KOPT-K1 (cell line): ENCODE measurements at regions not wholly inside any gene's neighbourhood (a gene's known extent, or its start where the extent isn't known, plus 50 kb on each side); places are given as distances from the start of the nearest gene placed in this dataset.

Source experiments
- H3K27ac ChIP-seq: fragments of 200-600 bp; sonication (generic); 2 replicates; pipeline ENCODE4 v1.5.1; 2016; ENCODE audit warnings: antibody characterized with exemption, mild to moderate bottlenecking, low read depth, low read length; ENCODE audit not compliant: poor library complexity, severe bottlenecking
- H3K36me3 ChIP-seq: fragments of 200-600 bp; sonication (generic); 2 replicates; pipeline ENCODE4 v1.5.1; 2017; ENCODE audit warnings: antibody characterized with exemption, mild to moderate bottlenecking, low read length, moderate library complexity; ENCODE audit not compliant: insufficient read depth
- H3K9me3 ChIP-seq: fragments of 200-600 bp; sonication (generic); 2 replicates; pipeline ENCODE4 v1.5.1; 2017; ENCODE audit warnings: antibody characterized with exemption, low read length, mild to moderate bottlenecking; ENCODE audit not compliant: insufficient read depth, poor library complexity, severe bottlenecking

- no peak overlapping the region for H3K27ac ChIP-seq
- no peaks in the 10 kb centered on the region for H3K9me3 ChIP-seq
- no peaks in the 10 kb centered on the region for H3K36me3 ChIP-seq
These were observed 166.0 kb upstream of the GPR26 start for GRCh38 chr10:123500110-123500509.

DNA sequence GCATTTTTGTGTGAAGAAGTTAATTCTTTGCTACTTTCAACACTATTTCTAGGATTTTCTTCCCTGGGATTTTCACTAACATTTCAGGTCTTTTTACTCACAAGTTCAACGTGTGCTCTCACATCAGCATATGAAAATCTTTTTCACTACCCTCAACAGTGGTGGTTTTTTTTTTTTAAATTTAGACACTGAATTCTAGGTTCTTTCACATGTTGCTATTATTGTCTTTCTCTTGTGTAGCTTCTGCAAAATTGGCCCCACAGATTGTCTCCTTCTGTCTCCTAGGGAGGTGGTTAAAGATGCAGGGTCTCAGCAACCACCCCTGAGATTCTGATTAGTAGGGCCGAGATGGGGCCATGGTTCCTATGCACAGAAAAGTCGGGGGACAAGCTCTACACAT, 165.0 kb upstream of the GPR26 start:
- no peak overlapping the region for H3K27ac ChIP-seq
- H3K9me3 ChIP-seq = no peaks in the 10 kb centered on the region
- H3K36me3 ChIP-seq = no peaks in the 10 kb centered on the region

DNA sequence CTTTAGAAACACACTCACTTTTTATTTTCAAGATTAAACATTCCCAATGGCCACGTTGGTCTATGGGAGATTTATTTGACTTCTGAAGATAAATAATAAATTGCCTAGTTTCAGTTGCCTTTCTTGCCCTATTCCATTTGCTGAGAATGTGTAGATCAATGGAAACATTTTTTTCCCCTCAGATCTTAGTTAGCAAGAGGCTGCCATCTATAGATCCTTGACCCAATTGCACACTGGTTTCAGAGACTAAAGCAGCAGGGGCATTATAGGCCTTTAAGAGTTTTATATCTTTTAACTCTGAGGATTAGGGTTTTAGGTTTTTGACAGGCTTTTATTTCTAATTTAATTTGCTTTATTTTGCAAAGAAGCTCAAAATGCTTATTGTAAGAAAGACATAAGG, 163.2 kb upstream of the GPR26 start:
- Histone ChIP-seq H3K36me3 (no peaks in the 10 kb centered on the region), H3K27ac (no peak overlapping the region), H3K9me3 (no peaks in the 10 kb centered on the region)

- no peak overlapping the region for H3K27ac ChIP-seq
These were observed 159.7 kb upstream of the GPR26 start for GRCh38 chr10:123506455-123506854.

DNA sequence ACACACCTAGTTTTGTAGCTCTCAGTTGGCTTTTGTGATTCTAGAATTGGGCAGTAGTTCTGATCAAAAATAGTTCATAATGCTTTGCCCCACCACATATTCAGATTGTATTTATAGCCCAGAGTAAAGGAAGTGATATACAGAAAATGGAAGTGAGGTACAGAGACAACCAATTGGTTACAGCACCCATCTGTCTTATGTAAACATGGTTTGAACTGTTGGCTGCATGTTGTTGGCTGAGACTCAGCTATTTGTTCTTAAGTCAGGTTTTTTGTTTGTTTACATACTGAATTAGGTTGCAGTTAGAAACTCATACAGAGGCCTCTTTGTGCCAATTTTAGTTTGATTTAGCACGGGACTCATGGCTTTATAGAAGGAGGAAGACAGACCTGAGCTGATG, 158.9 kb upstream of the GPR26 start:
- Histone ChIP-seq H3K27ac (no peak overlapping the region), H3K9me3 (no peaks in the 10 kb centered on the region), H3K36me3 (no peaks in the 10 kb centered on the region)

More at GRCh38 chr10:123506455-123506854, 159.7 kb upstream of the GPR26 start:
- Histone ChIP-seq H3K36me3 (no peaks in the 10 kb centered on the region), H3K9me3 (no peaks in the 10 kb centered on the region)

DNA sequence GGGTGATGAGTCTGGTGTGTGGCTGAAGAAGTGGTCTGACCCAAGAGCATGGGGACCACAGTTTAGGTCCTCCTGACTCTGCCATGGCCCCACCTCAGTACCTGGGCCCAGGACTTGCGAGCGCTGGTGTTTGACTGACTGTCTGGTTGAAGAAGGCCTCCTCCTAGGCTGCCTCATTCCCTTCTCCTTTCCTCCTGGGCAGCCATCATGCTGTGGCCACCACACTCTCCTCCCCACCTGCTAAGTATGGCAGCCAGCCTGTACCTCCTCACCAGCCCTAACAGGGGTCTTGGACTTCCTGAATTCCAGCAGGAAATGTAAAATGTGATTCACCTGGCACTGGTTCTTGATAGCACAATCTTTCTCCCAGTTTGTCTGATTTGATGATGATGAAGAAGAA, 156.8 kb upstream of the GPR26 start:
- Histone ChIP-seq H3K9me3 (no peaks in the 10 kb centered on the region), H3K27ac (no peak overlapping the region), H3K36me3 (no peaks in the 10 kb centered on the region)

GRCh38 chr10:123512901-123513775, 153.0 kb upstream of the GPR26 start:
- no peaks in the 10 kb centered on the region for H3K36me3 ChIP-seq
- H3K27ac ChIP-seq = no peak overlapping the region

DNA sequence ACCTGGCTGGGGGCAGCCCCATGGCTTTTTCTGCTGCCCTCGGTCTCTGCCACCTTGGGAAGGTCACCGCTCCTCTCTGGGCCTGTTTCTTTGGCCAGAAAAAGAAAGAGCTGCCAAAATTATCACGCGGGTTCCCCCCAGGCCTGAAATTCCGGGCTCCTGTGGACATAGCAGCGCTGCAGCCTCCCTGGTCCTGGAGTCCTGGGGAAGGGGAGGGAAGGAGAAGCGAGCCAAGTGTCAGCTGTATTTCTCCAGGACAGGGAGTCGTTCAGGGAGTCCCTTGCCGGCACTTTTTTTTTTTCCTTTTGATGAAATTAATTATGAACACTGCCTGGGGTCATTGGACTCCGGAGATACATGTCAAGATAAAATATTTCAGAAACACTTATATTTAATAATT, 152.3 kb upstream of the GPR26 start:
- no peaks in the 10 kb centered on the region for H3K9me3 ChIP-seq
- H3K36me3 ChIP-seq = no peaks in the 10 kb centered on the region
- H3K27ac ChIP-seq = no peak overlapping the region

More at GRCh38 chr10:123512901-123513775, 153.0 kb upstream of the GPR26 start:
- no peaks in the 10 kb centered on the region for H3K9me3 ChIP-seq

GRCh38 chr10:123514996-123515395, 151.2 kb upstream of the GPR26 start:
- Histone ChIP-seq H3K36me3 (no peaks in the 10 kb centered on the region), H3K9me3 (no peaks in the 10 kb centered on the region), H3K27ac (no peak overlapping the region)

GRCh38 chr10:123515661-123516060, 150.5 kb upstream of the GPR26 start:
- Histone ChIP-seq H3K27ac (no peak overlapping the region), H3K9me3 (no peaks in the 10 kb centered on the region), H3K36me3 (no peaks in the 10 kb centered on the region)

GRCh38 chr10:123516291-123516690, 149.9 kb upstream of the GPR26 start:
- Histone ChIP-seq H3K36me3 (no peaks in the 10 kb centered on the region), H3K9me3 (no peaks in the 10 kb centered on the region), H3K27ac (no peak overlapping the region)

GRCh38 chr10:123517426-123517825, 148.7 kb upstream of the GPR26 start:
- Histone ChIP-seq H3K9me3 (no peaks in the 10 kb centered on the region), H3K36me3 (no peaks in the 10 kb centered on the region), H3K27ac (no peak overlapping the region)

DNA sequence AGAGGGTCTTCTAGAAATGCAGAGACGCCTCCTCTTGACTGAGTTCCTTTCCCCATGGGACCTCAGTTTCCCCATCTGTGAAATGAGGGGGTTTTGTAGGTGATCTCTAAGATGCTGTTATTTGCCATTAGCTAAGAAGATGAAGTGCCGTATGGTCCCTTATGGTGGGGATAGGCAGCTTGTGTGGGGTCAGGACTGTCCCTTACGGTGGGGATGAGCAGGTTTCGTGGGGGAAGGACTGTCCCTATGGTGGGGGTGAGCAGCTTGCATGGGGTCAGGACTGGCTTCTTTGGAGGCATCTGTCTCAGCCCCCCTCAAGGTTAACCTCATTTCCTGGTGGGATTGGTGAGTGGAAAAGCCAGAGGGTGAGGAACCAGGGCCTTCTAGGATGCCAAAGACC, 148.3 kb upstream of the GPR26 start:
- no peaks in the 10 kb centered on the region for H3K9me3 ChIP-seq
- no peaks in the 10 kb centered on the region for H3K36me3 ChIP-seq

GRCh38 chr10:123518765-123519164, 147.4 kb upstream of the GPR26 start:
- H3K9me3 ChIP-seq = no peaks in the 10 kb centered on the region
- no peak overlapping the region for H3K27ac ChIP-seq
- H3K36me3 ChIP-seq = no peaks in the 10 kb centered on the region

More for the DNA sequence above, 148.3 kb upstream of the GPR26 start:
- no peak overlapping the region for H3K27ac ChIP-seq

DNA sequence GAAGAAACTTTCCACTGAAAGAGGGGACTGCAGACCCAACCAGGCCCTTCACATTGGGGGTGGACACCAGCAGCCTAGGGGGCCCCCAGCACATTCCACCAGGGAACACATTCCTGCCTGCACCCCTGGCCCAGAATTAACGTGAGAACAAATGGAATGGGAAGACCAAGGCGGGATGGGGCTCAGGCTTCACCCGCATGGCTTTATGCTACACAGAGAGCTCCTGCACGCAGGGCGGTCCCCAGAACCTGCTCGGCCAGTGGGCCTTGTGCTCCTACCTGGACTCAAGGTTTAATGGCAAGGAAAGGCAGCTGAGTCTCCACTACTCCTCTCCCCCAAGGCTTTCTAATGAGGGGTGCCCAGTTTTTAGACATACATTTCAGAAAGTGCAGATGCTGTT, 146.3 kb upstream of the GPR26 start:
- Histone ChIP-seq H3K27ac (no peak overlapping the region), H3K36me3 (no peaks in the 10 kb centered on the region), H3K9me3 (no peaks in the 10 kb centered on the region)

GRCh38 chr10:123521076-123521475, 145.1 kb upstream of the GPR26 start:
- no peaks in the 10 kb centered on the region for H3K9me3 ChIP-seq
- H3K27ac ChIP-seq = no peak overlapping the region
- no peaks in the 10 kb centered on the region for H3K36me3 ChIP-seq
